ENCODE measurements at regions not wholly inside any gene's neighbourhood (a gene's known extent, or its start where the extent isn't known, plus 50 kb on each side); places are given as distances from the start of the nearest gene placed in this dataset.
"Not testable (repeated sequence)": the region's sequence is repeated elsewhere in the genome, so short reads cannot be mapped to it uniquely, and the experiment has no call there.

DNA sequence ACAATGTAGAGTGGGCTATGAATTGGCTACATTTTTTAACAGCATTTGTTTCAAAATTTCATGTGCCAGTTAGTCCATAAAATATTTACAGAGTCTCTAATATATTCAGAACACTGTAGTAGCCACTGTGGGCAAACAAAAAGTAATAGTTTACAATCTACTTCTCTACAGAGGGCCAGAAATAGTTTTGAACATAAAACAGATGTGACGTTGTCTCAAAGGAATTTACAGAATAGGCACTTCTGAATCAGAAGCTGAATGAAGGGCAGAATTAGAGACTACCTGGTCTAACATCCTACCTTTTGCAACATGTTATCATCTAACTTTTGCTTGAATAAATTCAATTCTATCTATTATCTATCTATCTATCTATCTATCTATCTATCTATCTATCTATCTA, 811.9 kb upstream of the EPHA5 start:
- no peaks in the 10 kb centered on the region for H3K27me3 ChIP-seq (ENCODE audit: control insufficient read depth, low read length)
- no peaks in the 10 kb centered on the region for H3F3A ChIP-seq (ENCODE audit: control insufficient read depth, insufficient read depth)
- H3K79me2 ChIP-seq (ENCODE audit: control insufficient read depth, low read length) = no peaks in the 10 kb centered on the region
- no peaks in the 10 kb centered on the region for H3K9me2 ChIP-seq (replicated peaks; ENCODE audit: control insufficient read depth, low read length)
- no peaks in the 10 kb centered on the region for H3K36me3 ChIP-seq (ENCODE audit: control insufficient read depth, low read length)
- H3K27ac ChIP-seq (ENCODE audit: low read depth, low read length) = no peak overlapping the region
- H3K9me3 ChIP-seq (ENCODE audit: control insufficient read depth, insufficient read depth, low read length) = no peaks in the 10 kb centered on the region
- TF ChIP-seq, protein P1, sequence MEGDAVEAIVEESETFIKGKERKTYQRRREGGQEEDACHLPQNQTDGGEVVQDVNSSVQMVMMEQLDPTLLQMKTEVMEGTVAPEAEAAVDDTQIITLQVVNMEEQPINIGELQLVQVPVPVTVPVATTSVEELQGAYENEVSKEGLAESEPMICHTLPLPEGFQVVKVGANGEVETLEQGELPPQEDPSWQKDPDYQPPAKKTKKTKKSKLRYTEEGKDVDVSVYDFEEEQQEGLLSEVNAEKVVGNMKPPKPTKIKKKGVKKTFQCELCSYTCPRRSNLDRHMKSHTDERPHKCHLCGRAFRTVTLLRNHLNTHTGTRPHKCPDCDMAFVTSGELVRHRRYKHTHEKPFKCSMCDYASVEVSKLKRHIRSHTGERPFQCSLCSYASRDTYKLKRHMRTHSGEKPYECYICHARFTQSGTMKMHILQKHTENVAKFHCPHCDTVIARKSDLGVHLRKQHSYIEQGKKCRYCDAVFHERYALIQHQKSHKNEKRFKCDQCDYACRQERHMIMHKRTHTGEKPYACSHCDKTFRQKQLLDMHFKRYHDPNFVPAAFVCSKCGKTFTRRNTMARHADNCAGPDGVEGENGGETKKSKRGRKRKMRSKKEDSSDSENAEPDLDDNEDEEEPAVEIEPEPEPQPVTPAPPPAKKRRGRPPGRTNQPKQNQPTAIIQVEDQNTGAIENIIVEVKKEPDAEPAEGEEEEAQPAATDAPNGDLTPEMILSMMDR (IDR thresholded peaks at IDR 0.05; ENCODE audit: low read depth, low read length, poor library complexity, severe bottlenecking) = no peak
- no peak for TF ChIP-seq EZH2phosphoT487 (IDR thresholded peaks at IDR 0.05; ENCODE audit: borderline replicate concordance, low read length)
- H3K4me2 ChIP-seq (ENCODE audit: low read length) = no peak overlapping the region
- H3K4me3 ChIP-seq (ENCODE audit: low read length) = no peak overlapping the region
- H4K20me1 ChIP-seq (ENCODE audit: control insufficient read depth, insufficient read depth, low read depth, low read length) = no peaks in the 10 kb centered on the region
- H3K4me1 ChIP-seq (ENCODE audit: control insufficient read depth, low read length) = no peaks in the 10 kb centered on the region

- TF ChIP-seq, protein P1 (IDR thresholded peaks at IDR 0.05; ENCODE audit: low read depth, low read length, poor library complexity, severe bottlenecking) = no peak
- TF ChIP-seq EZH2phosphoT487 (IDR thresholded peaks at IDR 0.05; ENCODE audit: borderline replicate concordance, low read length) = no peak
- no peaks in the 10 kb centered on the region for H3K9me3 ChIP-seq (ENCODE audit: control insufficient read depth, insufficient read depth, low read length)
- no peak overlapping the region for H3K4me2 ChIP-seq (ENCODE audit: low read length)
- H3K9me2 ChIP-seq (replicated peaks; ENCODE audit: control insufficient read depth, low read length) = no peaks in the 10 kb centered on the region
- H3F3A ChIP-seq (ENCODE audit: control insufficient read depth, insufficient read depth) = no peaks in the 10 kb centered on the region
- no peak overlapping the region for H3K27ac ChIP-seq (ENCODE audit: low read depth, low read length)
- H3K79me2 ChIP-seq (ENCODE audit: control insufficient read depth, low read length) = no peaks in the 10 kb centered on the region
- H3K36me3 ChIP-seq (ENCODE audit: control insufficient read depth, low read length) = no peaks in the 10 kb centered on the region
- H3K4me1 ChIP-seq (ENCODE audit: control insufficient read depth, low read length) = no peaks in the 10 kb centered on the region
- H3K4me3 ChIP-seq (ENCODE audit: low read length) = no peak overlapping the region
- no peaks in the 10 kb centered on the region for H3K27me3 ChIP-seq (ENCODE audit: control insufficient read depth, low read length)
- H4K20me1 ChIP-seq (ENCODE audit: control insufficient read depth, insufficient read depth, low read depth, low read length) = no peaks in the 10 kb centered on the region
Observed at GRCh38 chr4:66475596-66475995, 805.3 kb upstream of the EPHA5 start.

GRCh38 chr4:66465111-66465510, 794.8 kb upstream of the EPHA5 start:
- Histone ChIP-seq H3K4me1 (ENCODE audit: control insufficient read depth, low read length) (no peaks in the 10 kb centered on the region), H3K4me3 (ENCODE audit: low read length) (no peak overlapping the region), H3K9me3 (ENCODE audit: control insufficient read depth, insufficient read depth, low read length) (no peaks in the 10 kb centered on the region), H3K9me2 (replicated peaks; ENCODE audit: control insufficient read depth, low read length) (no peaks in the 10 kb centered on the region), H3K27ac (ENCODE audit: low read depth, low read length) (no peak overlapping the region), H3K36me3 (ENCODE audit: control insufficient read depth, low read length) (no peaks in the 10 kb centered on the region), H3K79me2 (ENCODE audit: control insufficient read depth, low read length) (no peaks in the 10 kb centered on the region), H4K20me1 (ENCODE audit: control insufficient read depth, insufficient read depth, low read depth, low read length) (no peaks in the 10 kb centered on the region), H3K27me3 (ENCODE audit: control insufficient read depth, low read length) (no peaks in the 10 kb centered on the region), H3F3A (ENCODE audit: control insufficient read depth, insufficient read depth) (no peaks in the 10 kb centered on the region), H3K4me2 (ENCODE audit: low read length) (no peak overlapping the region)
- no peak for TF ChIP-seq EZH2phosphoT487 (IDR thresholded peaks at IDR 0.05; ENCODE audit: borderline replicate concordance, low read length)
- TF ChIP-seq, protein P1 (IDR thresholded peaks at IDR 0.05; ENCODE audit: low read depth, low read length, poor library complexity, severe bottlenecking) = no peak

DNA sequence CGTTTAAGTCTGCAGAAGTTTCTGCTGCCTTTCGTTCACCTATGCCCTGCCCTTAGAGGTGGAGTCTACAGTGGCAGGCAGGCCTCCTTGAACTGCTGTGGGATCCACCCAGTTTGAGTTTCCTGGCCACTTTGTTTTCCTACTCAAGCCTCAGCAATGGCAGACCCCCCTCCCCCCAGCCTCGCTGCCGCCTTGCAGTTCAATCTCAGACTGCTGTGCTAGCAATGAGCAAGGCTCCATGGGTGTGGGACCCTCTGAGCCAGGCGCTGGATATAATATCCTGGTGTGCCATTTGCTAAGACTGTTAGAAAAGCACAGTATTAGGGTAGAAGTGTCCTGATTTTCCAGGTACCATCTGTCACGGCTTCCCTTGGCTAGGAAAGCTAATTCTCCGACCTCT, 792.6 kb upstream of the EPHA5 start:
- H3F3A ChIP-seq (ENCODE audit: control insufficient read depth, insufficient read depth); H3K9me2 ChIP-seq (replicated peaks; ENCODE audit: control insufficient read depth, low read length); H3K4me2 ChIP-seq (ENCODE audit: low read length); H3K36me3 ChIP-seq (ENCODE audit: control insufficient read depth, low read length); H3K27me3 ChIP-seq (ENCODE audit: control insufficient read depth, low read length); H3K27ac ChIP-seq (ENCODE audit: low read depth, low read length); H3K79me2 ChIP-seq (ENCODE audit: control insufficient read depth, low read length); H4K20me1 ChIP-seq (ENCODE audit: control insufficient read depth, insufficient read depth, low read depth, low read length); H3K4me1 ChIP-seq (ENCODE audit: control insufficient read depth, low read length); H3K4me3 ChIP-seq (ENCODE audit: low read length); H3K9me3 ChIP-seq (ENCODE audit: control insufficient read depth, insufficient read depth, low read length): not testable (repeated sequence)
